Astrocyte (in vitro differentiated cells and primary cell): ENCODE measurements at regions not wholly inside any gene's neighbourhood (a gene's known extent, or its start where the extent isn't known, plus 50 kb on each side); places are given as distances from the start of the nearest gene placed in this dataset.

Experiments used
- CTCF ChIP-seq: IDR thresholded peaks from 2 replicates; pipeline ENCODE4 v1.5.1; 2011; ENCODE audit warnings: low read depth, mild to moderate bottlenecking, inconsistent platforms, low read length, moderate library complexity; ENCODE audit not compliant: insufficient read depth
- EZH2 ChIP-seq: IDR thresholded peaks from 2 replicates; pipeline ENCODE4 v1.6.1; 2012; ENCODE audit warnings: mild to moderate bottlenecking, low read length, inconsistent platforms; ENCODE audit not compliant: insufficient read depth

GRCh38 chr20:52049001-52049731 is 142.4 kb downstream of the ZFP64 start:
- TF ChIP-seq CTCF (no peak), EZH2 (no peak)
